ENCODE measurements at regions not wholly inside any gene's neighbourhood (a gene's known extent, or its start where the extent isn't known, plus 50 kb on each side); places are given as distances from the start of the nearest gene placed in this dataset.

GRCh38 chr18:45447355-45448265, 167.7 kb upstream of the SLC14A2 start:
- DNase-seq = no peak

GRCh38 chr18:45448871-45449270, 166.4 kb upstream of the SLC14A2 start:
- DNase-seq = no peak

GRCh38 chr18:45449418-45450227, 165.7 kb upstream of the SLC14A2 start:
- no peak for DNase-seq

- DNase-seq = no peak
These were observed 158.9 kb upstream of the SLC14A2 start for GRCh38 chr18:45456090-45457021.

- DNase-seq = no peak
These were observed 157.2 kb upstream of the SLC14A2 start for GRCh38 chr18:45458033-45458432.

- no peak for DNase-seq
These were observed 153.1 kb upstream of the SLC14A2 start for GRCh38 chr18:45462179-45462578.

- DNase-seq = no peak
These were observed 151.8 kb upstream of the SLC14A2 start for GRCh38 chr18:45463451-45463850.

GRCh38 chr18:45464619-45465018, 150.7 kb upstream of the SLC14A2 start:
- no peak for DNase-seq

- no peak for DNase-seq
These were observed 148.0 kb upstream of the SLC14A2 start for GRCh38 chr18:45467293-45467692.

GRCh38 chr18:45467945-45468344, 147.3 kb upstream of the SLC14A2 start:
- DNase-seq = no peak

- DNase-seq = no peak
These were observed 136.4 kb upstream of the SLC14A2 start for GRCh38 chr18:45478889-45479288.

GRCh38 chr18:45480219-45481015, 134.9 kb upstream of the SLC14A2 start:
- DNase-seq = no peak

GRCh38 chr18:45481821-45482220, 133.5 kb upstream of the SLC14A2 start:
- DNase-seq = no peak

- DNase-seq = no peak
These were observed 133.0 kb upstream of the SLC14A2 start for GRCh38 chr18:45482286-45482685.

- no peak for DNase-seq
These were observed 127.7 kb upstream of the SLC14A2 start for GRCh38 chr18:45487581-45487980.

- DNase-seq = no peak
These were observed 126.6 kb upstream of the SLC14A2 start for GRCh38 chr18:45488645-45489044.

GRCh38 chr18:45493830-45494229, 121.4 kb upstream of the SLC14A2 start:
- DNase-seq = no peak

GRCh38 chr18:45494811-45495210, 120.5 kb upstream of the SLC14A2 start:
- DNase-seq = no peak

GRCh38 chr18:45496741-45497140, 118.5 kb upstream of the SLC14A2 start:
- DNase-seq = no peak

- DNase-seq = no peak
These were observed 117.5 kb upstream of the SLC14A2 start for GRCh38 chr18:45497595-45498286.

- DNase-seq = no peak
These were observed 117.0 kb upstream of the SLC14A2 start for GRCh38 chr18:45498287-45498658.

Data from activated CD4-positive, CD25-positive, alpha-beta regulatory T cell (primary cell).